ENCODE measurements at regions not wholly inside any gene's neighbourhood (a gene's known extent, or its start where the extent isn't known, plus 50 kb on each side); places are given as distances from the start of the nearest gene placed in this dataset.

DNA sequence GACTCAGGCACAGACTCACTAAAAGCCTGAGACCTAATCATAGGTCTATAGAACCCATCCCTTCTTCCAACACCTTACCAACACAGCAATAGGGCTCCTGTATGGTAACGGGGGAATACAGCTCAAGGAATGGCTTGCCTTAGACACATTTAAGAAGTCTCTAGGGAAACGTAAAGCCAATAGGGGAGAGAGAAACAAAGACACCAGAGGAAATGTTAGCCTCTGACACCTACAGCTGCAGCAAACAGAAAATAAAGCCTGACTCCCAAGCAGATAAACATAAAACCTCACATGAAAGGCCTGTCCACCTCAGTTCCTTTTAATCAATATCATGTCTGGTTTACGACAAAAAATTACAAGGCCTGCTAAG, 51.1 kb upstream of the NCOA1 start:
- DNase-seq: no peak

DNA sequence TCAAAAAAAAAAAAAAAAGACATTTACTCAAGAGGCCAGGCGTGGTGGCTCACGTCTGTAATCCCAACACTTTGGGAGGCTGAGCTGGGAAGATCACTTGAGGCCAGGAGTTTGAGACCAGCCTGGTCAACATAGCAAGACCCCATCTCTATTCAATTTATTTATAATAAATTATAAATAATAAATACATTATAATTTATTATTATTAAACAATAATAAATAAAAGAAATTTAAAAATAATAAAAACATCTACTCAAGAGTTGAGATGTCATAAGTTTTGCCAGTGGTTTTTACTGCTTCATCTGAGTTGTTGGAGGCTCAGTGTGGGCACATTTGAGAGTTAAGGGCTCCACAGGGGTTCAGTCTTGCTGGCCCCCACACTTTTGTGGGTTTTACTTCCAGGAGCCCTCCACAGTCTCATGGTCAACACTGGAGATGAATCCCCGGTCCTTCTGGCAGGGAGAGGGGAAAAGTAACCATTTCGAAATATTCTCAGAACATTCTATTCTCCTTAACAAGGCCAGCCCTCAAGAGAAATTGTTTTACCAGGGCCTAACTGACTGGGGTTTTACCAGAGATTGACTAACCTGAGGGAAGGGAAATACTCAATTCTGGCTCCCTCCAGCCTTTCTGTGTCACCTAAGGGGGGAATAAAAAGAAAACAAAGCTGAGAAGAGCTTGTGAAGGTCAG, 51.6 kb upstream of the NCOA1 start:
- DNase-seq: no peak

DNA sequence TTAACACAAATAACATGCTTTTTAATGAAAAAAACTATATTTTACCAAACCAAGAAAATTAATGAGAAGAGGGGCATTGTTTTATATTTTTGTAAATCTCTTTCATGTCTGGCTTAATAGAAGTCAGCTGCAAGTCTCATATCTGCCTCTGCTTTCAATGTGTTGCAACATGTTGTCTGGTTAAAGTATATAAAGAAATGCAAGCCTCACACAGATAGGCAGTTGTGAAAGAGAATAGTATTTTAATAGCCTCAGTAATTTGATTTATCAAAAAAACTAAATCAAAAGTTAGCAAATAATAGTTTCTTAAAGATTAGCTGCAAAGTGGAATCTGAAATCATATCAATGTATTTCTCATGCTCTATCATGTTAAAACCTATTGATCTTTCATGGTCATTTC, 52.9 kb upstream of the NCOA1 start:
- no peak for DNase-seq

DNA sequence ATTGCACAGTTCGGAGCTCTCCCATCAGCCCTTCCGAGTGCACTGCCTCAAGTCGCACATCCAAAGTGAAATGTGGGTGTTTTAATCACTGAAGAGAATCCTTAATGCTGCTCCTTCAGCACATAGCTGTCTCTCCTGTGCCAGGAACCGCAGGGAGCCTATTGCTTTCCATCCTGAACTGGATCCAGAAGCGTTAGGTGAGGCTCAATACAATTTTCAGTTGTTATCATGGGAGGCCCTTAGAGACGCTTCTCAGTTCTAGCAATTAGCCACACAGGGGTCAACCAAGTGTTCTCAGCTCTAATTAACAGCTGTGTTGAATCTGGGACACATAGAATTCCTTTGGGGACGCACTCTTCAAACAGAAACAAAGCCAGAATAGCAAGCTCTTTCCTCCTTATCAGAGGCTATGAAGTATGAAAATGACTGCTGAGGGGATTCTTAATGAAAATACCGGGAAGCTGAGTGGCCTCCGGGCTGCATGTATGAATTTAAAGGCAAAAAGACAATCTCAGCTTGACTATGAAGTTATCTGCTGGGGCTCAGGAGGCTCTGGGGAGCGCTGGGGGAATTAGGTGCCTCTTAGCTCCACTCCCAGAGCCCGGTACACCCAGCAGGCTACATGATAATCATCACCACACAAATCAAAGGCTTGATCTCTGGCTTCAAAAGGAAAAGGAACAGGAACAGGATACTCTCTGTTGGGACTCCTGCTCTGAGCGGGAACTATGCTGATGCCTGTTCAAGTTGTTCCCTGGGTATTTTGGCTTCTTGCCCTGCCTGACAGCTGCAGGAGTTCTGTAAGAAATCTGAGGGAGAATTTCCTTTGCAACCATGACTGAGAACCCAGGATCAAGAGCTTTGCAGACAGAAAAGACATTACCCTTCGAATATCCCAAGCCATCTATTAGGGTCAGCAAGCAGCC, 55.4 kb upstream of the NCOA1 start:
- DNase-seq: no peak

DNA sequence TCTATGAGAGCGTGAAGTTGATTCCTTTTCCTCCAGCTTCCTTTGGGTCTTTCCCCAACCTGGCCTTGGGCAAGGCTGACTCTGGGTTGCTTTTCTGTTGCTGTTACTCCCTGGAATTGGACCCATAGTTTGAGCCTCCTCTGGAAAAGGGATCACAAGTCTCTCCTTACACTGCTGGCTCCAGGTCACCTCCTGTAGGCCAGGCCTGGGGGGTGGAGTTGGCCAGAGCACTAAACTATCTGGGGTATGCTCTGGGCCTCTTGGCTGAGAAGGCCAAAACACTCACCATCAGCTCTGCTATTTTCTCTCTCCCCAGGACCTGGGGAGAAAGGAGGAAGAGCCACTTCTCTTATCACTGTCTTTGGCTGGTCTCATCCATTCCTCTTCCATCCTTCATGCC, 56.5 kb upstream of the NCOA1 start:
- DNase-seq: no peak

DNA sequence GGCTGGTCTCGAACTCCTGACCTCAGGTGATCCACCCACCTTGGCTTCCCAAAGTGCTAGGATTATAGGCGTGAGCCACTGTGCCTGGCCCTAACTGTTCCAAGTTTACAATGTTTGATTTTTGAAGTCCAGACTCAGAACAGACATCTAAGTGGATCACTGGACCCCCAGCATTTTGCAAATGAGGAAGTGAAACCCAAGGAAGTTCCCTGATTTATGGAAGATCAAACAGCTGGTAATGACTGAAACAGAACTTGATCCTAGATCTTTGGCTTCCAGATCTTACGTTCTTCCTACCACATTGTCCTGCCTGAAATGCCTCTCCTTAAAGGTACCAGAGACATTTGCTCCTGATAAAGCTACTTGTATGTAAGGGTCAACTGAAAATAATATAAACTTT, 58.3 kb upstream of the NCOA1 start:
- DNase-seq: no peak

DNA sequence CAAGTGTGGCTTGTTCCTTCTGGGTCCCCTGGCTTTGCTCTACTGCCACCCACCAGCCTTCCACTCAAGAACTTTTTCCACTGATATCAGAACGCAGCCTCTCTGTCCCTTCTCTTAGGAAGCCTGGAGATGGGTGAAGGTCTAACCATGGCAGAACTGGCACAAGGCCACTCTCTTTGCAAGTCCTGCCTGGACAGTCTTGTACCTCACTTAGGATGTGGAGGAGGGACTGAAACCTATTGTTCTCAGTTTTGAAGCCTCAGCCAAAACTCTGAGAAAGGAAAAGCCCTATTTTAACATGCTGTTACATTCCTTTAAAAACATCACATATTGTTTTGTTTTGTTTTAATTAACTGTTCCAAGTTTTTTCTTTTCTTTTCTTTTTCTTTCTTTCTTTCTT, 58.9 kb upstream of the NCOA1 start:
- DNase-seq: no peak

DNA sequence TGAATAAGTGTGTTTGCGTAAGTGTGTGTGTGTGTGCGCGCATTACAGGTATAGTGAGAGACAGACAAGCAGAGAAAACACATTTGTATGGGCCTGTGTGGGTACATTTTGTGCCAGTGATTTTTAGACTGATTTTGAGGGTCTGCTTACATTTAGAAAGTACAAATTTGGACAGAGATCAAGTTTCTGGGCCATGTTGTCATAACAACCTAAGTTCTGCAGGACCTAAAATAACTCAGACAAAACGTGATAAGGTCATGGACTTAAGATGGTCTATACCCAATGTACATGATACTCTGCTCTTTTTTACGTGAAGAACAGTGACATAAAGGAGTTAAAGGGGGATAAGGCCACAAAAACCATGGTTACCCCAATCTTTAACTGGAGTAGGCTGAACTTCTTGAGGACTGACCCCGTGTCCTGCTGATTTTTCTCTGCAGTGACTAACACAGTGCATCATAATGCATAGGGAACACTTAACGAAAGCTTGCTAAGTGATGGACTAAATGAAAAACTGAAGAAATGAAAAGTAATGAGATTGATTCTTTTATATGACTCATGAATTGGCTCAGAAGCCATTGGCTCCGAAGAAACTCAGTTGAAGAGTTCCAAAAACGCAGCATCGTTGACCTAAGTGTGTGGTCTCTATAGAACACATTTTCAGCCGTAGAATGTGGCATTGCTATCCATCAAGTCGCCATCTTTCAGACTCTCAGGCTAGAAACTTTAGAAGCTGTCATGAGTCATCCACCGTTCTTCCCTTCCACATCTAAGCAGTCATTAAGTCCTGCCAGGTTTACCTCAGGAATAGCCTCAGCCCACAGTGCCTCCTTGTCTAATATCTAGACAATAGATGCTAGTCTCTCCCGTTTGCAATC, 61.6 kb upstream of the NCOA1 start:
- DNase-seq: no peak

DNA sequence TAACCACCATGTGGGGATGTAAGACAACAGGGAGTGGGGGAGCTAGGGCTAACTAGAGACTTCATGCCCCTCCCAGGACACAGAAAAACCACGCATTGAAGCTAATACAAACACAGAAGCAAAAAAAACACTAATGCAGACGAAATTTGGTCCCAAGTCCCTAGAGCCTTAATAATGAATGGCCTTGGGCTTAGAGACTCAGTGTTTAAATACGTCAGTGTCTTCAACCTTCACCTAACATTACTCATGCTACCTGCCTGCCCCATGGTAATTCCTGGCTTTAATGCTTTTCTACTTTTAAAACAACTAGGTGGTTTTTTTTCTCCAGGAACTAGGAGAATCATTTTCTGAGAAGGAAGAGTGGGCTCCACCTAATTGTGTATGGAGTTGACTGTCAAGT, 64.1 kb upstream of the ITSN2 start:
- DNase-seq: no peak

DNA sequence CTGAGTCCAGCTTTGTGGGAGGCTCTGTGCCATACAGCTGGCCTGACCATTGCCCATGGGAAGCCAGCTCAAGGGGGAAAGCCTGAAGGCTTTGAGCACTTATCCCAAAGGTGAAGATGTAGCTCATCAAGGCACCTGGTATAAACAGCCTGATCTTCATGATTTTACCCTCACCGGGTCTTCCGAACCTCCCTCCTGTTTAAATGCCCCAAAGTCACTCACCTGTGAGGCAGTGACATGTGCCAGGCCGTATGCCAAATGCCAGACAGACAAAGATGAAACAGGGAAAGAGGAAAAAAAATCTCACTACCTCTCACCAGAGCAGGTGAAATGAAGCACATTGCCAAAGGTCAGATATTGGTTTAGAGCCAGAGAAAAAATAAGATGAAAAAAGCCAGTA, 62.8 kb upstream of the ITSN2 start:
- no peak for DNase-seq

DNA sequence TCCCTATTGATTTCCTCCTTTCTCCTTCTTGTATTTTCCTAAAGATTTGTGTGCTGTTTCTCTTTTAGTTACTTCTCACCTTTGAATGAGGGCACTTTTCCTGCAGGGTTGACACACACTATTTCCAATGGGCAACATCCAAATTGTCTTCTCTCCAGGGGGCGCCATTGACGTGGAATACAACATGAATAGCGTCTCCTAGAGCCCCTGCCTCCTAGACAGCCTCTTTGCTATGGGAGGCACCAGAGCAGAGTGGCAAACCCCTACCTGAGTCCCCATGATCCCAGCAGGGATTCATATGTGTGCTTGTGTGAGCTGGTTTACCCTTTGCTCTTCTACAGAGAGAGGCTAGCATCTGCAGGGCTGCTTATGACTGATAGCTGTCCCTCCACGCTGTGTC, 61.3 kb upstream of the ITSN2 start:
- DNase-seq: peak; percentile 5

DNA sequence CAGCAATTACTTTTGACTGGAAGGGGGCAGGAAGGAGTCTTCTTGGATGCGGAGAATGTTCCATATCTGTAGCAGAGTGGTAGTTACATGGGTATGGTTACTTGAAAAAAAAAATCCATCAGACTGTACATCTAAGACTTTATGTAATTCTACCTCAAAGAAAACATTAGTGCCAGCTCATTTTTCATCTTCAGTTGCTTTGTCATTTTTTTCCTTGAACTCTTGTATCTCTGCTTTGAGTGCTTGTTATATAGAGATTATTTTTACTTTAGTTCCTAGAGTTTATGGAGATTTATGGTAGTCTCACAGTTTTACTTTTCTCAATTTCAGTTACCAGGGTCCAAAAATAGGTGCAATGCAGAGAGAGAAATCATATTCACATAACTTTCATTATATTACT, 60.0 kb upstream of the ITSN2 start:
- no peak for DNase-seq

DNA sequence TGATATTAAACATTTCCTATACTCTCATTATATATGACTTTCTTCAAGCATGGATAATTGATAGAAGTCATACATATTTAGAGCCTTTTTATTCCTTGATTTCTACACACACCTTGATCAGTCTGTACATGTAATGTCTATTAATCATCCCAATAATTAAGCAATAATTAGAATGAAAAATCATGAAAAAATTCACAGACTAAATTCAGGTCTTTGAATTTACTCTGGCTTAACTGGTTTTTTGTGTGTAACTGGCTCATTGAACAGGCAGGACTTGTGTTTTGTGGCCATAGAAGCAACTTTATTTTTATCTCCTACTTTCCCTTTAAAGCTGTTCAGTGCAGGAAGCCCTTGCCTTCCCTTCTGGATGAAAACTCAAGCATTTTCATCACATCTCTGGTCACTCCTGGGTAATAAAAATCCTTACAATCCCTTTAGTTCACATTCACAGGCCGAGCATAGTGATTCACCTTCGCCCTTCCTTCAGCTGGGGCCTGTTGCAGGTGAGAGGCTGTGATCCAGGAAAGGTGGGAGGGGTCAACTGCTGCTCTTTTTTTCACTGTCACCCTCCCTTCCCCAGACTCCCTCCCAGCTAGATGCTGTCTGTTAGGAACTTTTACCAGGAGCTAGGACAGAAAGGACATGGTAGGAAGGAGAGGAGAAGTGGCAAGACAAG, 58.0 kb upstream of the ITSN2 start:
- DNase-seq: no peak

DNA sequence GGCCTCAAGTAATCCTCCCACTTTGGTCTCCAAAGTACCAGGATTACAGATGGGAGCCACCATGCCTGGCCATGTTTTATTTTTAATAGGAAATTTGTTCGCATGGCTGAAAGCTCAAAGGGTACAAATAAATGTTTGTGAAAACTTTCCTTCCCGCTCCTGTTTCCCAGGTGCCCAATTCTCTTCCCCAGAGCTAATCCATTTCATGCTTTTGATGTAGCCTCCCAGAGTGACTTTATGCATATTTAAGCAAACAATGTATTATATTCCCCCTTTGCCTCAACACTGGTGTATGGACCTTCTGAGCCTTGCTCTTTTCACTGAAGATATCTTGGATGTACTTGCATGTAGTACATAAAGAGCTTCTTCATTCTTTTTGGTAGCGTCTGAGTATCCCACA, 52.5 kb upstream of the ITSN2 start:
- no peak for DNase-seq

DNA sequence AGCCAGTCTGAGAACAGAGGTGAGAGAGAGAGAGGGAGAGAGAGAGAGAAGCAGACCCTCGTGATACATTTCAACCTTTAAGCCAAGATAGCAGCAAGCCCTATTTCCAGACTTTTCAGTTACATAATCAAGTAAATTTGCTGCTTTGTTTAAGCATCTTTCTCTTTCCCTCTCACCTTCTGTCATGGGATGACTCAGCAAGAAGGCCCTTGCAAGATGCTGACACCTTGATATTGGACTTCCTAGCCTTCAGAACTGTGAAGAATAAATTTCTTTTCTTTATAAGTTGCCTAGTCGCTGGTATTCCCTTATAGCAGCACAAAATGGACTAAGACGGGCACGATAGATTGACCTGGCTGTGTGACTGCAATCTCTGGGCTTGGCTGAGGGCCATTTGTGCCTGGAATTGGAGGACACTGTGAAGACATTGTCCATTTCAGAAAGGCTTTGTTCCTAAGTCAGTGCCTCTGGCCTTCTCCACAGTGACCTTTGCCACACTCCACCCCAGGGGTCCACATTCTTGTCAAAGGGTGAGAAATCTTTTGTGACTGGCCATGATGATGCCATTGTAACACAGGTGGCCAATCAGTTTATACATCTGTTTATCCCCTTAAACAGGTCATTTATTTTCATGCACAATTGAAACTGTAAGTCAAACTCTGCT, 51.3 kb upstream of the ITSN2 start:
- no peak for DNase-seq

DNA sequence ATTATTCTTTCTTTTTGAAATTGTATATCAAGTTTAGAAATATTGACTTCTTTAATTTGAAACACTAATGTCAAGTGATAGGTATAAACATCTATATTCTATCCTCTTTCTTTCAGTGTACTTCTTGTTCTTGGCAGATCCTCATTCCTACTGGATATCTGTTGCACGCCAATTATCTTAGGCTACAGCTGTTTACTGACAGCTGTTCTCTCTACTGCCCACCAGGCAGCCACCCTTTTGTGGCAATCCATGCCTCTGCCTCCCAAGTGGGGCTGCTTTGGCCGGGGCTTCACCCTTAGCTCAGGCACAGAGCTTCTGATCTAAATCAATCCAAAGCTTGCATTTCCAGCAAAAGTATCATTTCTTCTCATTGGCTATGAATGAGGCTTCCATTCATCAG, 50.6 kb upstream of the ITSN2 start:
- DNase-seq: no peak

DNA sequence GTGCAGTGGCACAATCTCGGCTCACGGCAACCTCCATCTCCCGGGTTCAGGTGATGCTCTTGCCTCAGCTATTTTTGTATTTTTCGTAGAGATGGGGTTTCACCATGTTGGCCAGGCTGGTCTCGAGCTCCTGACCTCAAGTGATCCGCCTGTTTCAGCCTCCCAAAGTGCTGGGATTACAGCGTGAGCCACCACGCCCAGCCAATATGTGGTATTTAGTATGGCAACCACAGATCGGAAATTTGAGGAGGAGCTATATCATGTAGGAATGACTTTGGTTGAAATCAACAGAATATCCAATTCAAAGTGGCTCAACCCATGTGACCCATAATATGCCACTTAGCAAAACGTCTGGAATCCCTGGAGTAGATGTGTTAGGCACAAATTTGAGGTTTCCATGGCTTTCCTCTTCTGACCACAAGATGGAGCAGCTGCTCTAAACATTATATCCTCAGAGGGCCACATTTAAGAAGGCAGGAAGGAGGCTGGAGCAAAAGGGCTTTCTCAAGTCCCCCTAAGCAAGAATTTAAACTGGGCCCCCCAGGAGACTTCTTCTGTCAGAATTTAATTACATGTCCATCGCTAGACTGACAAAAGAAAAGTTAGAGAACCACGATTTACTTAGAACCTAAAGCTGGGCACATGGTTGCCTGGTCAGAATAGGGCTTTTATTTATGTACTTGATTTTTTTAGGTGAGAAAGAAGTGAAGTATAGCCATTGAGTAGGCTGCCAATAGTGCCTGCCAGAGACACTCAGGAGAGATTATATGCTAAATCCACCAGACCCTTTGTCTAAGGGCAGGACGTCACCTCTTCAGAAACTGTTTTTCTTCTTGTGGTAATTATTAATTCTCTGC, 49.6 kb upstream of the ITSN2 start:
- peak; percentile 44 for DNase-seq

Data from NCI-H2029 (cell line).